Hepatocyte (in vitro differentiated cells): ENCODE measurements at regions not wholly inside any gene's neighbourhood (a gene's known extent, or its start where the extent isn't known, plus 50 kb on each side); places are given as distances from the start of the nearest gene placed in this dataset.

ENCODE experiments used
- DNase-seq: peaks from one replicate; pipeline ENCODE4 v3.0.0-alpha.2; 2016; ENCODE audit warnings: low spot score
- H2AFZ ChIP-seq: fragments of 200-600 bp; sonication (generic); 2 replicates; pipeline ENCODE4 v1.6.0; 2016; ENCODE audit warnings: antibody characterized with exemption, mild to moderate bottlenecking
- H3K27ac ChIP-seq: fragments of 200-600 bp; sonication (generic); 2 replicates; pipeline ENCODE4 v1.5.1; 2016; ENCODE audit warnings: mild to moderate bottlenecking
- H3K27me3 ChIP-seq: fragments of 200-600 bp; sonication (generic); 2 replicates; pipeline ENCODE4 v1.6.1; 2016
- H3K36me3 ChIP-seq: fragments of 200-600 bp; sonication (generic); replicated peaks from 2 replicates; pipeline ENCODE4 v1.5.1; 2016; ENCODE audit warnings: low read depth; ENCODE audit not compliant: insufficient read depth
- H3K4me1 ChIP-seq: fragments of 200-600 bp; sonication (generic); 2 replicates; pipeline ENCODE4 v1.5.1; 2016; ENCODE audit warnings: mild to moderate bottlenecking, moderate library complexity; ENCODE audit not compliant: insufficient read depth
- H3K4me2 ChIP-seq: fragments of 200-600 bp; sonication (generic); 2 replicates; pipeline ENCODE4 v1.6.0; 2016
- H3K4me3 ChIP-seq: fragments of 200-600 bp; sonication (generic); 2 replicates; pipeline ENCODE4 v1.5.1; 2016; ENCODE audit warnings: mild to moderate bottlenecking
- H3K79me2 ChIP-seq: fragments of 200-600 bp; sonication (generic); 2 replicates; pipeline ENCODE4 v1.6.0; 2017; ENCODE audit warnings: mild to moderate bottlenecking
- H3K9me2 ChIP-seq: fragments of 200-600 bp; sonication (generic); replicated peaks from 2 replicates; pipeline ENCODE4 v1.6.0; 2017; ENCODE audit warnings: mild to moderate bottlenecking; ENCODE audit not compliant: insufficient read depth
- H3K9me3 ChIP-seq: fragments of 200-600 bp; sonication (generic); 2 replicates; pipeline ENCODE4 v1.5.1; 2016; ENCODE audit warnings: low read depth, mild to moderate bottlenecking
- H4K20me1 ChIP-seq: fragments of 200-600 bp; sonication (generic); 2 replicates; pipeline ENCODE4 v1.6.0; 2016; ENCODE audit warnings: mild to moderate bottlenecking; ENCODE audit not compliant: insufficient read depth, poor library complexity, severe bottlenecking
- EZH2 ChIP-seq: fragments of 200-600 bp; sonication (generic); IDR thresholded peaks from 2 replicates; pipeline ENCODE4 v1.6.1; 2016; ENCODE audit warnings: antibody characterized with exemption, mild to moderate bottlenecking, borderline replicate concordance
- EZH2phosphoT487 ChIP-seq: fragments of 200-600 bp; sonication (generic); IDR thresholded peaks from one replicate; pipeline ENCODE4 v1.6.1; 2018; ENCODE audit warnings: antibody characterized with exemption, mild to moderate bottlenecking, low read depth, moderate library complexity; ENCODE audit not compliant: unreplicated experiment, severe bottlenecking
- WGBS: methylation state at CpG from one replicate; pipeline ENCODE4 v1.1.6; 2016; ENCODE audit warnings: low lambda C conversion rate; ENCODE audit errors: missing lambda C conversion rate; 5-methylcytosine and 5-hydroxymethylcytosine counted together
- TF ChIP-seq, protein P1 (sequence below): fragments of 200-600 bp; sonication (generic); IDR thresholded peaks from 2 replicates; pipeline ENCODE4 v1.5.1; 2016; ENCODE audit warnings: antibody characterized with exemption, mild to moderate bottlenecking; ENCODE audit not compliant: poor library complexity

DNA sequence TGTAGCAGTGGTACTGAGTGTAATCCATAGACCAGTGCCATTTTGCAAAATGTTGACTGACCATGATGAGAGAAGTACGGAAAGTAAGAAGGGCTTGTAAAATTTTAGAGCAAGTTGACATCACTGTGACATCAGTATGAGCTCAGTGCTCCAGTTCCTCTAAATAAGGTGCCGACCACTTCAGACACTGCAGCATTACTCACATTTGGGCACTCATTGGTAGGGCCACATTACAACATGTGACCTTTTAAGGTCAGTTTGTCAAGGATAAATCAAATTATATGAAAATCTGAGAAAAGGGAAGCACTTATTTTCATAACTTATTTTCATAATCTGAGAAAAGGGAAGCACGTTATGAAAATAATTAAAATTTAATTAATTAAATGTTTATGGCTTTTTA lies 128.0 kb upstream of the ERG start:
- Histone ChIP-seq H3K4me3 (no peak overlapping the region), H3K9me2 (no peaks in the 10 kb centered on the region), H3K4me2 (no peak overlapping the region), H3K27ac (no peak overlapping the region), H3K79me2 (no peaks in the 10 kb centered on the region), H3K9me3 (no peaks in the 10 kb centered on the region), H4K20me1 (no peaks in the 10 kb centered on the region), H3K36me3 (no peaks in the 10 kb centered on the region), H3K27me3 (no peaks in the 10 kb centered on the region), H2AFZ (no peak overlapping the region), H3K4me1 (no peaks in the 10 kb centered on the region)
- TF ChIP-seq EZH2phosphoT487 = no peak
- TF ChIP-seq, protein P1, sequence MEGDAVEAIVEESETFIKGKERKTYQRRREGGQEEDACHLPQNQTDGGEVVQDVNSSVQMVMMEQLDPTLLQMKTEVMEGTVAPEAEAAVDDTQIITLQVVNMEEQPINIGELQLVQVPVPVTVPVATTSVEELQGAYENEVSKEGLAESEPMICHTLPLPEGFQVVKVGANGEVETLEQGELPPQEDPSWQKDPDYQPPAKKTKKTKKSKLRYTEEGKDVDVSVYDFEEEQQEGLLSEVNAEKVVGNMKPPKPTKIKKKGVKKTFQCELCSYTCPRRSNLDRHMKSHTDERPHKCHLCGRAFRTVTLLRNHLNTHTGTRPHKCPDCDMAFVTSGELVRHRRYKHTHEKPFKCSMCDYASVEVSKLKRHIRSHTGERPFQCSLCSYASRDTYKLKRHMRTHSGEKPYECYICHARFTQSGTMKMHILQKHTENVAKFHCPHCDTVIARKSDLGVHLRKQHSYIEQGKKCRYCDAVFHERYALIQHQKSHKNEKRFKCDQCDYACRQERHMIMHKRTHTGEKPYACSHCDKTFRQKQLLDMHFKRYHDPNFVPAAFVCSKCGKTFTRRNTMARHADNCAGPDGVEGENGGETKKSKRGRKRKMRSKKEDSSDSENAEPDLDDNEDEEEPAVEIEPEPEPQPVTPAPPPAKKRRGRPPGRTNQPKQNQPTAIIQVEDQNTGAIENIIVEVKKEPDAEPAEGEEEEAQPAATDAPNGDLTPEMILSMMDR = no peak
- TF ChIP-seq EZH2 = no peak
- 97% methylated on average over 3 of the region's 3 CpGs for WGBS
- no peak for DNase-seq

DNA sequence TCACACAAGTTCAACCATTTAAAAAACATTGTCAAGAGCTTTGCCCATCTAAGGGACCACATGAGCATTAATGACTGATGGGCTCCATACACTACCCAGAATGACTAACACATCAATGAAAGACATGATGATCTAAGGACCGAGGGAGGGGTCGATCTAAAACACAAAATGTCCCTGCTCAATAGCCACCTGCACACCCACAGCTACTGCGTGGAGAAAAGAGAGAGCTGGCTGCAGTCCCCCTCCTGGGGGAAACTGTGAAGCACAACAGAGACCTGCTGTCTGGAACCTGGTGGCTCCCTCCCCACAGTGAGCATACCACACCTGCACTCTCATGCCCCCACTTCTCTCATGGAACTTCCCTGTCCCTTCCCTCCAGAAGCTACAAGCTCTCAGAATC lies 130.1 kb upstream of the ERG start:
- Histone ChIP-seq H3K27ac (no peak overlapping the region), H3K9me3 (no peaks in the 10 kb centered on the region), H3K79me2 (no peaks in the 10 kb centered on the region), H3K4me2 (no peak overlapping the region), H3K4me3 (no peak overlapping the region), H3K36me3 (no peaks in the 10 kb centered on the region), H3K9me2 (no peaks in the 10 kb centered on the region), H3K27me3 (no peaks in the 10 kb centered on the region), H4K20me1 (no peaks in the 10 kb centered on the region), H3K4me1 (no peaks in the 10 kb centered on the region), H2AFZ (no peak overlapping the region)
- 73% methylated on average over 3 of the region's 3 CpGs for WGBS
- TF ChIP-seq EZH2 (no peak), EZH2phosphoT487 (no peak)
- TF ChIP-seq, protein P1 = no peak
- DNase-seq = no peak

- no peak overlapping the region for H2AFZ ChIP-seq
- WGBS = 61% methylated on average over 6 of the region's 6 CpGs
- TF ChIP-seq EZH2phosphoT487 = no peak
- TF ChIP-seq, protein P1 = no peak
- TF ChIP-seq EZH2 = no peak
These were observed 132.9 kb upstream of the ERG start for GRCh38 chr21:38631206-38631605.

DNA sequence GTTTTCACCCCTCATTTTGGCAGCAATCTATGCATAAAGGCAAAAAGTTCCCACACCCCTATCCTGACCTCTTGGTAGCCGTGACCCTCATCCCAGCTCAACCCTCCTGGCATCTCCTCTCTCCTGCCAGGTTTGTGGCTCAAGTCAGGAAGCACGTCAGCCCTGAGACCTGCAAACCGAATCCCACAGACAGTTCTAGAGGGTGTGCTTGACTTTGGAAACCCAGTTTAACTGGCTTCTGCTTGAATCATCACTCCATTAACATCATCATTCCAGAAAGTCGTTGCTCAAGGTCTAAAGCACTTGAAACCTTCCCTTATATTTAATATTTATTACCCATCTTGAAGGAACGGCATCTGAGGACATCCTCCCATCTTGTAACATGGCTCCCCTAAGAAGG lies 133.4 kb upstream of the ERG start:
- H3K4me2 ChIP-seq = no peak overlapping the region
- WGBS = 64% methylated on average over 5 of the region's 5 CpGs
- no peak overlapping the region for H3K27ac ChIP-seq
- no peaks in the 10 kb centered on the region for H3K4me1 ChIP-seq
- no peaks in the 10 kb centered on the region for H3K36me3 ChIP-seq
- TF ChIP-seq, protein P1 = no peak
- TF ChIP-seq EZH2 = no peak
- TF ChIP-seq EZH2phosphoT487 = no peak
- H3K27me3 ChIP-seq = no peaks in the 10 kb centered on the region
- H3K9me2 ChIP-seq = no peaks in the 10 kb centered on the region
- no peak overlapping the region for H2AFZ ChIP-seq
- no peak for DNase-seq
- no peak overlapping the region for H3K4me3 ChIP-seq
- H3K79me2 ChIP-seq = no peaks in the 10 kb centered on the region
- no peaks in the 10 kb centered on the region for H4K20me1 ChIP-seq
- no peaks in the 10 kb centered on the region for H3K9me3 ChIP-seq

More at GRCh38 chr21:38631206-38631605, 132.9 kb upstream of the ERG start:
- Histone ChIP-seq H3K9me3 (no peaks in the 10 kb centered on the region), H3K27me3 (no peaks in the 10 kb centered on the region), H3K4me1 (no peaks in the 10 kb centered on the region), H3K4me3 (no peak overlapping the region), H4K20me1 (no peaks in the 10 kb centered on the region), H3K79me2 (no peaks in the 10 kb centered on the region), H3K27ac (peak overlapping the region; percentile 17), H3K9me2 (no peaks in the 10 kb centered on the region), H3K4me2 (no peak overlapping the region), H3K36me3 (no peaks in the 10 kb centered on the region)
- no peak for DNase-seq
